Upper lobe of left lung (tissue), 4 donors: ENCODE measurements at regions not wholly inside any gene's neighbourhood (a gene's known extent, or its start where the extent isn't known, plus 50 kb on each side); places are given as distances from the start of the nearest gene placed in this dataset.

Experiments used
- CTCF ChIP-seq, 6 experiments: fragments of 450-650 bp in 4 of 6; fragments of 200-600 bp in 2 of 6; sonication (generic) in 2 of 6; IDR thresholded peaks; one replicate each; pipeline ENCODE4 v1.5.1; 2016 to 2019; ENCODE audit warnings: antibody characterized with exemption in 6 of 6
- EP300 ChIP-seq, 4 donors: sonication (generic); formaldehyde crosslinking; IDR thresholded peaks; one replicate each; pipeline ENCODE4 v1.5.1; 2017; ENCODE audit warnings: antibody characterized with exemption in 4 of 4, control low read depth in 2 of 4
- POLR2A ChIP-seq, 4 donors: fragments of 450-650 bp; IDR thresholded peaks; one replicate each; pipeline ENCODE4 v1.5.1; 2016 to 2017; ENCODE audit warnings: antibody characterized with exemption in 4 of 4, mild to moderate bottlenecking in 2 of 4
- POLR2AphosphoS5 ChIP-seq, 2 donors: sonication (generic); formaldehyde crosslinking; IDR thresholded peaks; one replicate each; pipeline ENCODE4 v1.5.1; 2017; ENCODE audit warnings: antibody characterized with exemption in 2 of 2

GRCh38 chr6:167560673-167561569, 236.0 kb downstream of the TTLL2 start:
- no peak for TF ChIP-seq CTCF (IDR thresholded peaks at IDR 0.05)
- no peak for TF ChIP-seq POLR2A (IDR thresholded peaks at IDR 0.05)
- no peak for TF ChIP-seq POLR2AphosphoS5 (IDR thresholded peaks at IDR 0.05)
- no peak for TF ChIP-seq EP300 (IDR thresholded peaks at IDR 0.05)
